ENCODE measurements at regions not wholly inside any gene's neighbourhood (a gene's known extent, or its start where the extent isn't known, plus 50 kb on each side); places are given as distances from the start of the nearest gene placed in this dataset.
"Not testable (repeated sequence)": the region's sequence is repeated elsewhere in the genome, so short reads cannot be mapped to it uniquely, and the experiment has no call there.

GRCh38 chr6:12613811-12614210 lies 102.8 kb upstream of the PHACTR1 start:
- DNase-seq (ENCODE audit: low spot score): no peak

- no peak for DNase-seq (ENCODE audit: low spot score)
These were observed 102.1 kb upstream of the PHACTR1 start for GRCh38 chr6:12614456-12614855.

- no peak for DNase-seq (ENCODE audit: low spot score)
These were observed 98.3 kb upstream of the PHACTR1 start for GRCh38 chr6:12618296-12618695.

GRCh38 chr6:12621754-12622153 lies 94.8 kb upstream of the PHACTR1 start:
- no peak for DNase-seq (ENCODE audit: low spot score)

GRCh38 chr6:12622566-12622965 lies 94.0 kb upstream of the PHACTR1 start:
- no peak for DNase-seq (ENCODE audit: low spot score)

GRCh38 chr6:12624142-12624837 lies 92.3 kb upstream of the PHACTR1 start:
- DNase-seq (ENCODE audit: low spot score): no peak

GRCh38 chr6:12627053-12627452 lies 89.5 kb upstream of the PHACTR1 start:
- no peak for DNase-seq (ENCODE audit: low spot score)

- no peak for DNase-seq (ENCODE audit: low spot score)
These were observed 88.2 kb upstream of the PHACTR1 start for GRCh38 chr6:12628327-12628726.

GRCh38 chr6:12633746-12634145 lies 82.8 kb upstream of the PHACTR1 start:
- not testable (repeated sequence) for DNase-seq (ENCODE audit: low spot score)

GRCh38 chr6:12635375-12635774 lies 81.2 kb upstream of the PHACTR1 start:
- no peak for DNase-seq (ENCODE audit: low spot score)

- no peak for DNase-seq (ENCODE audit: low spot score)
These were observed 80.8 kb upstream of the PHACTR1 start for GRCh38 chr6:12635813-12636212.

- DNase-seq (ENCODE audit: low spot score): no peak
These were observed 80.2 kb upstream of the PHACTR1 start for GRCh38 chr6:12636336-12636735.

GRCh38 chr6:12637960-12638641 lies 78.5 kb upstream of the PHACTR1 start:
- DNase-seq (ENCODE audit: low spot score): peak; percentile 52

- no peak for DNase-seq (ENCODE audit: low spot score)
These were observed 76.1 kb upstream of the PHACTR1 start for GRCh38 chr6:12640438-12640837.

GRCh38 chr6:12641785-12642184 lies 74.8 kb upstream of the PHACTR1 start:
- not testable (repeated sequence) for DNase-seq (ENCODE audit: low spot score)

- DNase-seq (ENCODE audit: low spot score): no peak
These were observed 70.6 kb upstream of the PHACTR1 start for GRCh38 chr6:12645941-12646340.

GRCh38 chr6:12648171-12648570 lies 68.4 kb upstream of the PHACTR1 start:
- no peak for DNase-seq (ENCODE audit: low spot score)

- no peak for DNase-seq (ENCODE audit: low spot score)
These were observed 67.2 kb upstream of the PHACTR1 start for GRCh38 chr6:12649325-12649724.

- DNase-seq (ENCODE audit: low spot score): no peak
These were observed 63.1 kb upstream of the PHACTR1 start for GRCh38 chr6:12653486-12653885.

GRCh38 chr6:12654107-12654506 lies 62.5 kb upstream of the PHACTR1 start:
- DNase-seq (ENCODE audit: low spot score): no peak

GRCh38 chr6:12654514-12654913 lies 62.1 kb upstream of the PHACTR1 start:
- DNase-seq (ENCODE audit: low spot score): no peak

GRCh38 chr6:12656906-12657305 lies 59.7 kb upstream of the PHACTR1 start:
- no peak for DNase-seq (ENCODE audit: low spot score)

GRCh38 chr6:12657884-12658283 lies 58.7 kb upstream of the PHACTR1 start:
- no peak for DNase-seq (ENCODE audit: low spot score)

Data from ureter (tissue), 1 donor.